ENCODE measurements at regions not wholly inside any gene's neighbourhood (a gene's known extent, or its start where the extent isn't known, plus 50 kb on each side); places are given as distances from the start of the nearest gene placed in this dataset.

DNA sequence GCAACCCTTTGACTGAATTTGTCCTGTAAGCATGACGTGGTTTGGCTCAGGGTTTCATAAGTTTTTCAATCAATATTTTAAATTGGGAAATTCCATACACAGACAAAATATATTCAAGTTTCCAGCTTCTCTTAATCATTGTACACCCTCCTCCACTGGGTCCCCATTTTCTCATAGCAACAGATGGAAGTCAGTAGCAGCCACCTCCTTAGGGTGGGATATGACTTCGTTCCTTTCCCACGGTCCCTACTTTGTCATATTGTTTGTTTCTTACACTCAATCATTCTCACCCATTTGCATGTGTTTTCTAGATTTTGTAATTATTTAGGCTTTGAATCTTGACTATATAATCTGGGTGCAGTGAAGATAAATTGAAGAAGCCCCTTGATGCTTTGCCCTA is 664.5 kb upstream of the IGFBP7 start:
- H3K9me3 Mint-ChIP-seq, result peaks cover 13% of the 10 kb centered on the region
- no peaks in the 10 kb centered on the region for H3K4me1 Mint-ChIP-seq
- no peaks in the 10 kb centered on the region for H3K36me3 Mint-ChIP-seq (ENCODE audit: low read depth)
- H3K27ac Mint-ChIP-seq, result no peak overlapping the region
- no peak overlapping the region for H3K4me3 Mint-ChIP-seq
- DNase-seq, result no peak
- H3K27me3 Mint-ChIP-seq (ENCODE audit: low read depth, poor library complexity), result no peaks in the 10 kb centered on the region
- TF ChIP-seq, protein P1, sequence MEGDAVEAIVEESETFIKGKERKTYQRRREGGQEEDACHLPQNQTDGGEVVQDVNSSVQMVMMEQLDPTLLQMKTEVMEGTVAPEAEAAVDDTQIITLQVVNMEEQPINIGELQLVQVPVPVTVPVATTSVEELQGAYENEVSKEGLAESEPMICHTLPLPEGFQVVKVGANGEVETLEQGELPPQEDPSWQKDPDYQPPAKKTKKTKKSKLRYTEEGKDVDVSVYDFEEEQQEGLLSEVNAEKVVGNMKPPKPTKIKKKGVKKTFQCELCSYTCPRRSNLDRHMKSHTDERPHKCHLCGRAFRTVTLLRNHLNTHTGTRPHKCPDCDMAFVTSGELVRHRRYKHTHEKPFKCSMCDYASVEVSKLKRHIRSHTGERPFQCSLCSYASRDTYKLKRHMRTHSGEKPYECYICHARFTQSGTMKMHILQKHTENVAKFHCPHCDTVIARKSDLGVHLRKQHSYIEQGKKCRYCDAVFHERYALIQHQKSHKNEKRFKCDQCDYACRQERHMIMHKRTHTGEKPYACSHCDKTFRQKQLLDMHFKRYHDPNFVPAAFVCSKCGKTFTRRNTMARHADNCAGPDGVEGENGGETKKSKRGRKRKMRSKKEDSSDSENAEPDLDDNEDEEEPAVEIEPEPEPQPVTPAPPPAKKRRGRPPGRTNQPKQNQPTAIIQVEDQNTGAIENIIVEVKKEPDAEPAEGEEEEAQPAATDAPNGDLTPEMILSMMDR (IDR thresholded peaks at IDR 0.05), result no peak

DNA sequence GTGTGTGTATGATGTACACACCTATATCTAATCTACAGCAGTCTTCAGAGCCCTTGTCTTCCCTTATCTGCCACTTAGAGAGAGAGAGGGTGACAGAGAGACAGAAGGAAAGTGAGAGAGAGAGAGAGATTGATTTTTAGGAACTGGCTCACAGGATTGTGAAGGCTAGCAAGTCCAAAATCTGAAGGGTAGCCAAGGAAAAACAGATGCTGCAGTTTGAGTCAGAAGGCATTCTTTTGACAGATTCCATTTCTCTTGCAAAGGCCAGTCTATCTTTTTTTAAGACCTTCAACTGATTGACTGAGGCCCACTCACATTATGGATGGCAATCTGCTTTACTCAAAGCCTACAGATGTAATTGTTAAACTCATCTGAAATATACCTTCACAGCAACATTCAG is 664.0 kb upstream of the IGFBP7 start:
- no peak overlapping the region for H3K4me3 Mint-ChIP-seq
- no peaks in the 10 kb centered on the region for H3K36me3 Mint-ChIP-seq (ENCODE audit: low read depth)
- no peak overlapping the region for H3K27ac Mint-ChIP-seq
- peaks cover 19% of the 10 kb centered on the region for H3K9me3 Mint-ChIP-seq
- H3K27me3 Mint-ChIP-seq (ENCODE audit: low read depth, poor library complexity), result no peaks in the 10 kb centered on the region
- H3K4me1 Mint-ChIP-seq, result no peaks in the 10 kb centered on the region
- TF ChIP-seq, protein P1 (IDR thresholded peaks at IDR 0.05), result no peak
- DNase-seq, result no peak

DNA sequence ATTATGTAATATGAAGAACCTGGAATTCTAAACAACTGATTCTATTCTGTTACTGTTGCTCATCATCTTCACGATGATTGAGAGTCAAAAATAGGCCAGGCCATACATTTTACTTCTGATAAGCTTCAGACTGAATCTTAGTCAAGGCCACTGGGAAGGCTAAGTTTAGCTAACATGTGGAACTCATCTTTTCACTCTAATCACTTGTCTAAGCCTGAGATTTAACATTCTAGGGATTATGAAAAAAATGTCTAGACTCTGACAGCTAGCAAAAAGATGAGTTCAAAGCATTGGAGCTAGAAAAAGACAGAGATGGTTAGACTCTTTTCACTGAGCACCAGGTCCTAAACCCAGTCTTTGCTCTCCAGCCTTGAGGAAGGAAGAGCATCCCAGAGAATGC is 656.2 kb upstream of the IGFBP7 start:
- H3K9me3 Mint-ChIP-seq, result peaks cover 35% of the 10 kb centered on the region
- no peaks in the 10 kb centered on the region for H3K27me3 Mint-ChIP-seq (ENCODE audit: low read depth, poor library complexity)
- H3K4me3 Mint-ChIP-seq, result no peak overlapping the region
- TF ChIP-seq, protein P1 (IDR thresholded peaks at IDR 0.05), result no peak
- H3K36me3 Mint-ChIP-seq (ENCODE audit: low read depth), result no peaks in the 10 kb centered on the region
- no peaks in the 10 kb centered on the region for H3K4me1 Mint-ChIP-seq
- H3K27ac Mint-ChIP-seq, result no peak overlapping the region
- DNase-seq, result no peak

DNA sequence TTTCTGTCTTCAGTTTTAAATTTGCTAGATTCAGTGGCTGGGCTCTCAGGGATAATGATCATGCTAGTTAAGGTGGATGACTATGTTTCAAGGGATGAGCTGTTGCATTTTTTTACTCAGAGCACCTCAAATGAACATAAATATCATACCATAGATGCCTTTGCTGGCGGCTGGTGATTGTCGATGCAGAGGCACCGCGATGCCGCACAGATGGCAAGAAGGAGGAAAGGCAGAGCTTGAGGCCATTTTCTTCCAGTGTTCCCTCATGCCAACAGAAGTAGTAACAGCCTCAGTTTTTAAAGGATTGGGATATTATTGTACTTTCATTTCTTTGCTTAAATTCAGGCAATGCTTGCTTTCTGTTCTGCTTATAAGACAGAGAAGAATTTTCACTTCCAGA is 654.7 kb upstream of the IGFBP7 start:
- DNase-seq, result no peak
- H3K4me1 Mint-ChIP-seq, result no peaks in the 10 kb centered on the region
- H3K27me3 Mint-ChIP-seq (ENCODE audit: low read depth, poor library complexity), result no peaks in the 10 kb centered on the region
- peaks cover 27% of the 10 kb centered on the region for H3K9me3 Mint-ChIP-seq
- no peak overlapping the region for H3K4me3 Mint-ChIP-seq
- H3K27ac Mint-ChIP-seq, result no peak overlapping the region
- no peaks in the 10 kb centered on the region for H3K36me3 Mint-ChIP-seq (ENCODE audit: low read depth)
- TF ChIP-seq, protein P1 (IDR thresholded peaks at IDR 0.05), result no peak

DNA sequence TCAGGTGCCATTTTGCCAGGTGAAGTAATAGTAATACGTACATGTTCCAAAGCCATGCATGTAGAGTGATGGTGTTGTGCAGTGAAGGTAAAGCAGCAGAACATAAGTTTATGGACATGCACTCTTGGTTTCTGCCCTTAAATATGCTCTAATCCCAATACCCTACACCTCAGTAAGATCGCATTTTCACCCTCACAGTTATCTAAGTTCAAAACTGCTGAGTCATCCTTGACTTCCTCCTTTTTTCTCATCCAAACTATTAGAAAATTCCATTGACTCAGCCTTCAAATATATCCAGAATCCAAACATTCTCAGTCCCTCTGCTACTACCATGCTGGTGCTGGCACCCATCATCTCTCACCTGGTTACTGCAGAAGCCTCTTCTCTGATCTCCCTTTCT is 652.9 kb upstream of the IGFBP7 start:
- peak overlapping the region; percentile 42 for H3K27ac Mint-ChIP-seq
- no peaks in the 10 kb centered on the region for H3K4me1 Mint-ChIP-seq
- H3K9me3 Mint-ChIP-seq, result peaks cover 11% of the 10 kb centered on the region
- no peak for DNase-seq
- H3K36me3 Mint-ChIP-seq (ENCODE audit: low read depth), result no peaks in the 10 kb centered on the region
- no peak overlapping the region for H3K4me3 Mint-ChIP-seq
- H3K27me3 Mint-ChIP-seq (ENCODE audit: low read depth, poor library complexity), result no peaks in the 10 kb centered on the region
- TF ChIP-seq, protein P1 (IDR thresholded peaks at IDR 0.05), result no peak

DNA sequence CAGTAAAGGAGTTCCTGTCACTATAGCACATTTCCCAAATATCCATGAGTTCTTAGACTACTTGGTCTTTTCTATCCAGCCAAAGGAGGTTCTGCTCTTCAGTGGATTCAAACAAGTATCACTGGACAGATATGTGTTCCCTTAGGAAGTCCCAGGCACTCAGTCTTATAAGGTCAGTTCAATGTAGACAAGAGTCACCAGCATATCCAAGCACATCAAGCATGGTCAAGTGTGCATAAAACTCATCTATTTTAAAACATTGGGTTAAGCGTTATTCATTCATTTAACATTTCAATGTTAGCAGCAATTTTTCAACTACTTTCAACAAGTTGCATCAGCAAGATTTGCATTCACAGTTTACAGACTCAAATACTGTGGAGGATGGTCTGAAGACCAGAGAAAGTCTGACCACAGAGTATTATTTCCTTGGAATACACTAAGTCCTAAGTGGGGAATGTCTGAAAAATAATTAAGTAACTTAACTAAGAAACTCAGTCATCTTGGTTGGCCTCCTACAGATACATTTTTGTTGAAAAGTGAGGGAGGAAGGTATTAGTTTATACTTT is 630.5 kb upstream of the IGFBP7 start:
- no peak overlapping the region for H3K4me3 Mint-ChIP-seq

More for the DNA sequence above, 630.5 kb upstream of the IGFBP7 start:
- TF ChIP-seq, protein P1 (IDR thresholded peaks at IDR 0.05), result no peak
- peaks cover 2% of the 10 kb centered on the region for H3K27me3 Mint-ChIP-seq (ENCODE audit: low read depth, poor library complexity)
- H3K9me3 Mint-ChIP-seq, result peaks cover 5% of the 10 kb centered on the region
- no peaks in the 10 kb centered on the region for H3K4me1 Mint-ChIP-seq
- no peaks in the 10 kb centered on the region for H3K36me3 Mint-ChIP-seq (ENCODE audit: low read depth)
- DNase-seq, result no peak
- H3K27ac Mint-ChIP-seq, result no peak overlapping the region
